Gastroesophageal sphincter (tissue), 4 donors: ENCODE measurements at regions not wholly inside any gene's neighbourhood (a gene's known extent, or its start where the extent isn't known, plus 50 kb on each side); places are given as distances from the start of the nearest gene placed in this dataset.

ENCODE experiments used
- ATAC-seq: fragments of 150-250 bp; one replicate; pipeline ENCODE4 v1.9.1; 2016; ENCODE audit warnings: mild to moderate bottlenecking, moderate library complexity
- H3K27ac ChIP-seq, 4 donors: fragments of 200-600 bp; sonication (generic) in 3 of 4; 1 replicate in 3 of 4; 2 replicates in 1 of 4; pipeline ENCODE4 v1.5.1; 2016 to 2019
- H3K27me3 ChIP-seq: fragments of 200-600 bp; sonication (generic); one replicate; pipeline ENCODE4 v1.5.1; 2019
- H3K36me3 ChIP-seq, 2 donors: fragments of 200-600 bp; sonication (generic); one replicate each; pipeline ENCODE4 v1.5.1; 2019; ENCODE audit warnings: control low read depth in 1 of 2
- H3K4me1 ChIP-seq, 3 donors: fragments of 200-600 bp; sonication (generic); 1 replicate in 2 of 3; 2 replicates in 1 of 3; pipeline ENCODE4 v1.5.1; 2016 to 2019; ENCODE audit warnings: control low read depth in 2 of 3
- H3K4me3 ChIP-seq, 2 donors: fragments of 200-600 bp; sonication (generic); one replicate each; pipeline ENCODE4 v1.5.1; 2019; ENCODE audit warnings: mild to moderate bottlenecking in 1 of 2, moderate library complexity in 1 of 2
- H3K9me3 ChIP-seq, 3 donors: fragments of 200-600 bp; sonication (generic); one replicate each; pipeline ENCODE4 v1.5.1; 2017 to 2019; ENCODE audit warnings: control low read depth in 2 of 3
- EP300 ChIP-seq: sonication (generic); formaldehyde crosslinking; IDR thresholded peaks from one replicate; pipeline ENCODE4 v1.6.1; 2017; ENCODE audit warnings: antibody characterized with exemption, mild to moderate bottlenecking
- POLR2A ChIP-seq, 2 donors: fragments of 450-650 bp; IDR thresholded peaks; one replicate each; pipeline ENCODE4 v1.6.1; 2017; ENCODE audit warnings: antibody characterized with exemption in 2 of 2, mild to moderate bottlenecking in 2 of 2, moderate library complexity in 1 of 2
- POLR2AphosphoS5 ChIP-seq: sonication (generic); formaldehyde crosslinking; IDR thresholded peaks from one replicate; pipeline ENCODE4 v1.6.1; 2017; ENCODE audit warnings: antibody characterized with exemption
- WGBS, 2 donors: methylation state at CpG; one replicate each; pipeline ENCODE4 v1.1.5; 2018; ENCODE audit warnings: low coverage in 1 of 2; 5-methylcytosine and 5-hydroxymethylcytosine counted together
- TF ChIP-seq, protein P1 (sequence below), 4 experiments: fragments of 200-600 bp in 2 of 4; fragments of 450-650 bp in 2 of 4; sonication (generic) in 1 of 4; IDR thresholded peaks; one replicate each; pipeline ENCODE4 v1.5.1; 2017 to 2019; ENCODE audit warnings: antibody characterized with exemption in 4 of 4, mild to moderate bottlenecking in 2 of 4, moderate library complexity in 2 of 4

DNA sequence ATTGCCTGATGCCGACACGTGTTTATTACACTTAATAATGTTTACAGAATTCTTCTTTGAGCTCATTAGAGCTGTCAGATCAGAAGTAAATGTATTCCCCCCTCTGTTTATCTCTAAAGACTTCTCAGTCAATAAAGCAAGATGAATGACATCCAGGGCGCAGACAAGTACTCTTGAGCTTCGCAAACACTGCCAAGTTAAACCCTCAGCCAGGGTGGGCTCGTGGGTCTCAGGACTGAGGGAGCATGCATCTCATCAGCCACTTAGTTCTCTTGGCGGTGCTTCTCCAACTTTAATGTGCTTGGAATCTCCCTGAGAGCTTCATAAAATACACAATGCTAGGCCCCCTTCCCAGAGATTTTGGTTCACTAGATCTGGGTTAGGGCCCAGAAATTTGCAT is 333.9 kb upstream of the THRB start:
- Histone ChIP-seq H3K27me3 (peaks cover 5% of the 10 kb centered on the region), H3K9me3 (no peaks in the 10 kb centered on the region), H3K36me3 (no peaks in the 10 kb centered on the region), H3K4me3 (peak overlapping the region in 1 of 2 donors; percentile 66), H3K4me1 (peaks cover 0 to 28% (median 7%) of the 10 kb centered on the region in 3 donors), H3K27ac (peak overlapping the region in 3 of 4 donors; percentile 73 to 84 (median 81))
- no peak for ATAC-seq
- WGBS, 2 donors: 33 to 66% methylated on average over 6 of the region's 6 CpGs
- TF ChIP-seq, protein P1, sequence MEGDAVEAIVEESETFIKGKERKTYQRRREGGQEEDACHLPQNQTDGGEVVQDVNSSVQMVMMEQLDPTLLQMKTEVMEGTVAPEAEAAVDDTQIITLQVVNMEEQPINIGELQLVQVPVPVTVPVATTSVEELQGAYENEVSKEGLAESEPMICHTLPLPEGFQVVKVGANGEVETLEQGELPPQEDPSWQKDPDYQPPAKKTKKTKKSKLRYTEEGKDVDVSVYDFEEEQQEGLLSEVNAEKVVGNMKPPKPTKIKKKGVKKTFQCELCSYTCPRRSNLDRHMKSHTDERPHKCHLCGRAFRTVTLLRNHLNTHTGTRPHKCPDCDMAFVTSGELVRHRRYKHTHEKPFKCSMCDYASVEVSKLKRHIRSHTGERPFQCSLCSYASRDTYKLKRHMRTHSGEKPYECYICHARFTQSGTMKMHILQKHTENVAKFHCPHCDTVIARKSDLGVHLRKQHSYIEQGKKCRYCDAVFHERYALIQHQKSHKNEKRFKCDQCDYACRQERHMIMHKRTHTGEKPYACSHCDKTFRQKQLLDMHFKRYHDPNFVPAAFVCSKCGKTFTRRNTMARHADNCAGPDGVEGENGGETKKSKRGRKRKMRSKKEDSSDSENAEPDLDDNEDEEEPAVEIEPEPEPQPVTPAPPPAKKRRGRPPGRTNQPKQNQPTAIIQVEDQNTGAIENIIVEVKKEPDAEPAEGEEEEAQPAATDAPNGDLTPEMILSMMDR (IDR thresholded peaks at IDR 0.05): no peak

DNA sequence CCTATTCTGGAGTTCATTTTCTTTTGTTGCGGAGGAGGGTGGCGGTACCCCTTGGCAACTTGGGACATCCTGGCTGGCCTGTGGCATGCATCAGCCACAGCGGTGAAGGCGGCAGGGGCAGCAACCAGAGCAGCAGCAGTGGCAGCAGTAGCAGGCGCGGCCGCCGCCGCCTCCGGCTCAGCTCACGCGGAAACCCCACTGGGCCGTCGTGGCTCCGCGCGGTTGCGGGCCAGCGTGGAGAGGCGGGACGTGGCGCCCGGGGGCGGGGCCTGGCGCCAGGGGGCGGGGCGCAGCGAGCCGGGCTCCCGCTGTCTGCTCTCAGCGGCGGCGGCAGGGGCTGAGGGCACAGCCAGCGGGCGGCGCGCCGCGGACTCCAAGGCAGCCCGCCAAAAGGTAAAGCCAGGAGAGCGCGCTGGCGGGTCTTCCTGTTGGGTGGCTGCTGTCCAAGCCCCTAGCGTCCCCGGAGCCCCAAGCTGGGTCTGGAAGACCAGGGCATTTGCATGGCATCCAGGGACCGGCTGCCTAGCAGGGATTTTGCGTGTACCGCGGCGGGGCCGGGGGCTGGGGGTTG is 334.4 kb upstream of the THRB start:
- TF ChIP-seq, protein P1 (IDR thresholded peaks at IDR 0.05): peak in 1 of 4 experiments; percentile 38
- no peak for TF ChIP-seq POLR2AphosphoS5
- TF ChIP-seq POLR2A (IDR thresholded peaks at IDR 0.05): no peak
- no peak for TF ChIP-seq EP300
- H3K4me3 ChIP-seq: peak overlapping the region; percentile 63 to 66
- peaks cover 5% of the 10 kb centered on the region for H3K27me3 ChIP-seq
- H3K36me3 ChIP-seq: no peaks in the 10 kb centered on the region
- WGBS, 2 donors: 3% methylated on average over 8 of the region's 51 CpGs; no CpG with 5 or more reads in 1 of the 2 donors
- peak overlapping the region in 3 of 4 donors; percentile 73 to 84 (median 81) for H3K27ac ChIP-seq
- peak; percentile 90 for ATAC-seq
- peaks cover 0 to 28% (median 7%) of the 10 kb centered on the region in 3 donors for H3K4me1 ChIP-seq
- no peaks in the 10 kb centered on the region for H3K9me3 ChIP-seq

DNA sequence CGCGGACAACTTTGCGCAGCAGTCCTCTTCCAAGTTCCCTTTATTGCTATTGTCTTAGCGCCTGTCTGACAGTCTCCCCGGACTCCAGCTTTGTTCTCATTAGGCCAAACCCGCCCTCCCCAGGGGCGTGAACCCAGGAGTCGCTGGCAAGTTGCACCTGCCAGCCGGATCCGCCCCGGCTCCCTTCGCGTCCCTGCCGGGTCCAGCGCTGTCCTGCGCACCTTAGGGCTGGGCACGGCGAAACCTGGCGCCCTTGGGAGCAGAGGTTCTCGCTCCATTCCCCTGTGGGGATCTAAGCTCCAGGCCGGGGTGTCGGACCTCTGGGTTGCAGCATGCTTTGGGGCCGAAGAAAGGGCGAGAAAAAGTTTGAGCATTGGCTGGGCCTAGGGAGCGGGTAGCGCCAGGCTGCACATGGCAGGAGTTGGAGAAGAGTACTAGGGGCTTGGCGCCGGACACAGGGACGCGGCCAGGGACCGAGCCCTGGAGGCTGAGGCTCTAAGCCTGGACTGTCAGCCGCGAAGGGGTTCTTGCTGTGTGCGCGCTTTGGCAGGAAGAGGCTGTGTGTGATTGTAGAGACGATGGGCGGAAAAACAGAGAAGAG is 335.1 kb upstream of the THRB start:
- Histone ChIP-seq H3K4me1 (peaks cover 0 to 28% (median 7%) of the 10 kb centered on the region in 3 donors), H3K4me3 (peak overlapping the region; percentile 63 to 66), H3K9me3 (no peaks in the 10 kb centered on the region), H3K27me3 (peaks cover 5% of the 10 kb centered on the region), H3K27ac (peak overlapping the region in 3 of 4 donors; percentile 73 to 84 (median 81)), H3K36me3 (no peaks in the 10 kb centered on the region)
- WGBS, 2 donors: 0% methylated on average over 14 to 24 of the region's 37 CpGs
- ATAC-seq: peak; percentile 39
- TF ChIP-seq POLR2AphosphoS5: no peak
- no peak for TF ChIP-seq EP300
- TF ChIP-seq POLR2A (IDR thresholded peaks at IDR 0.05): no peak
- TF ChIP-seq, protein P1 (IDR thresholded peaks at IDR 0.05): no peak

DNA sequence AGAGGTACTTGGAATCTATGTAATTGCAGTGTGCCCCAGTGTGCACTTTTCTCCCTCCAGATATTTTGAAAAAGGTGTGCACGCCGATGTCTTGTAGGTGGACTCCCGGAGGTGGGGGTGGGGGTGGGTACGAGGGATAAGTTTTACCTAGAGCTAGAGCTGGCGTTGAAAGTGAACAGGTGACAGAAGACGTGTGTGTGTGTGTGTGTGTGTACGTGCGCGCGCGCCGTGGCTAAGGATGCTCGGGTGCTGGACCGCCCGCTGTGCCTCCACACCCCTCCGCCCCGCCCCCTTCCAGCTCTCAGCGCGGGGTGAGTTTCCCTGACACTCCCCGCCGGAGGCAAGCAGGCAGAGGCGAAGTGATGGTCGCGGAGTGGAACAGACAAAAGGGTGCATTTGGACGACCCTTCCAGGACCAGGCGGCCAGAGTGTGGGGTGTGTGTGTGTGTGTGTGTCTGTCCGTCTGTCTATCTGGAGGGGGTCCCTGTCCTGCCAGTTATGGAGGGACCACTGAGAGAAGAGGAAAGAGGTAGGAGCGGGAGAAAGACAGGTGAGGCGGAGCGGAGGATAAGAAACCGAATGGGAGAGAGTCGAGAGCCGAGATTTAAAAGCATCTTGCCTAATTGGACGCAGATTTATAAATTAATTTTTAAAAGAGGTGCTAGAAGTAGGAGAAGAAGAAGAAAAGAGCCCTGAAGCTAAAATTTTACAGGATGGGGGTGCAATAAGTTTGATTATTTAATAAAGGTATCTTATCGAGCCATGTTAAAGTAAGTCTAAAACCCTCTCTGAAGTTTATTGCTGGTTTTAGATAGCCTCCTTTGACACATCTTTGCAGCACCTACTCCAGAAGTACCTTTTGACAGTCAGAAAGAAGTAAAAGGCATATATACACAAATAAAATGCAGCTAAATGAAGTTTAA is 335.8 kb upstream of the THRB start:
- peak; percentile 54 for ATAC-seq
- peaks cover 5% of the 10 kb centered on the region for H3K27me3 ChIP-seq
- peaks cover 0 to 28% (median 7%) of the 10 kb centered on the region in 3 donors for H3K4me1 ChIP-seq
- 7 to 15% methylated on average over 17 to 24 of the region's 35 CpGs for WGBS, 2 donors
- H3K36me3 ChIP-seq: no peaks in the 10 kb centered on the region
- peak overlapping the region; percentile 63 to 66 for H3K4me3 ChIP-seq
- H3K9me3 ChIP-seq: no peaks in the 10 kb centered on the region
- TF ChIP-seq, protein P1 (IDR thresholded peaks at IDR 0.05): no peak
- TF ChIP-seq POLR2AphosphoS5 (no peak), POLR2A (IDR thresholded peaks at IDR 0.05) (no peak), EP300 (no peak)
- H3K27ac ChIP-seq: peak overlapping the region in 3 of 4 donors; percentile 73 to 84 (median 81)
